Neural cell (in vitro differentiated cells): ENCODE measurements at regions not wholly inside any gene's neighbourhood (a gene's known extent, or its start where the extent isn't known, plus 50 kb on each side); places are given as distances from the start of the nearest gene placed in this dataset.

Experiments used
- CTCF ChIP-seq: fragments of 450-650 bp; IDR thresholded peaks from 2 replicates; pipeline ENCODE4 v1.5.1; 2014; ENCODE audit warnings: antibody characterized with exemption, mild to moderate bottlenecking, moderate library complexity; ENCODE audit not compliant: poor library complexity, severe bottlenecking
- EP300 ChIP-seq: fragments of 450-650 bp; conservative IDR thresholded peaks from 2 replicates; pipeline ENCODE4 v1.6.1; 2014; ENCODE audit warnings: antibody characterized with exemption, mild to moderate bottlenecking, moderate library complexity; ENCODE audit not compliant: poor library complexity, severe bottlenecking
- EZH2 ChIP-seq: fragments of 200-600, 300-800 bp; shearing (Covaris generic), sonication (generic); IDR thresholded peaks from 2 replicates; pipeline ENCODE4 v1.6.1; 2014; ENCODE audit warnings: antibody characterized with exemption, low read length, borderline replicate concordance, mild to moderate bottlenecking; ENCODE audit not compliant: insufficient read depth, poor library complexity, severe bottlenecking
- MXI1 ChIP-seq: fragments of 450-650 bp; conservative IDR thresholded peaks from 2 replicates; pipeline ENCODE4 v1.6.1; 2014; ENCODE audit warnings: antibody characterized with exemption, mild to moderate bottlenecking; ENCODE audit not compliant: poor library complexity, severe bottlenecking
- POLR2AphosphoS5 ChIP-seq: IDR thresholded peaks from 2 replicates; pipeline ENCODE4 v1.6.1; 2012
- RAD21 ChIP-seq: fragments of 450-650 bp; conservative IDR thresholded peaks from 2 replicates; pipeline ENCODE4 v1.6.1; 2014; ENCODE audit warnings: antibody characterized with exemption, mild to moderate bottlenecking, moderate library complexity
- REST ChIP-seq: IDR thresholded peaks from 2 replicates; pipeline ENCODE4 v1.6.1; 2012; ENCODE audit warnings: borderline replicate concordance
- SMC3 ChIP-seq: fragments of 450-650 bp; conservative IDR thresholded peaks from 2 replicates; pipeline ENCODE4 v1.6.1; 2014; ENCODE audit warnings: antibody characterized with exemption, mild to moderate bottlenecking, moderate library complexity; ENCODE audit not compliant: poor library complexity
- TAF1 ChIP-seq: IDR thresholded peaks from 2 replicates; pipeline ENCODE4 v1.6.1; 2012; ENCODE audit warnings: low read depth

GRCh38 chr5:106303911-106304310 lies 1366.8 kb downstream of the EFNA5 start:
- TF ChIP-seq EZH2 (no peak), POLR2AphosphoS5 (no peak), CTCF (no peak), RAD21 (no peak), REST (no peak), TAF1 (no peak), EP300 (no peak), MXI1 (no peak), SMC3 (no peak)
